Naive thymus-derived CD4-positive, alpha-beta T cell (primary cell): ENCODE measurements at regions not wholly inside any gene's neighbourhood (a gene's known extent, or its start where the extent isn't known, plus 50 kb on each side); places are given as distances from the start of the nearest gene placed in this dataset.

ENCODE experiments used
- ATAC-seq: fragments of 150-1000 bp; cut with Tn5 transposase; 2 replicates; pipeline ENCODE4 v1.10.0; 2021; ENCODE audit warnings: mild to moderate bottlenecking, moderate library complexity
- CTCF ChIA-PET: fragments of 350-600 bp; sonication (Branson Sonifier 250); formaldehyde crosslinking; loops from one replicate; lab custom pipeline; 2021; ENCODE audit warnings: antibody characterized with exemption; lab: Charles Lee
- POLR2A ChIA-PET: fragments of 350-600 bp; sonication (Branson Sonifier 250); formaldehyde crosslinking; loops from one replicate; lab custom pipeline; 2021; ENCODE audit warnings: antibody characterized with exemption, inconsistent platforms; lab: Charles Lee
- DNase-seq, 9 donors: peaks; one replicate each; pipeline versions ENCODE4 v3.0.0 to v3.0.0-alpha.2; 2020 to 2022; ENCODE audit warnings: mixed read lengths in 1 of 9
- H3K27ac ChIP-seq: one replicate; pipeline ENCODE4 v1.7.0; 2013; ENCODE audit warnings: mild to moderate bottlenecking, low read depth, low read length, moderate library complexity
- H3K27me3 ChIP-seq, 2 donors: one replicate each; pipeline ENCODE4 v1.7.0; 2013; ENCODE audit warnings: low read length in 2 of 2, mild to moderate bottlenecking in 2 of 2, moderate library complexity in 2 of 2; ENCODE audit not compliant: control insufficient read depth in 2 of 2, insufficient read depth in 2 of 2
- H3K36me3 ChIP-seq, 3 experiments: 1 replicate in 2 of 3; 2 replicates in 1 of 3; pipeline ENCODE4 v1.7.0; 2013; ENCODE audit warnings: low read length in 3 of 3, mild to moderate bottlenecking in 3 of 3, moderate library complexity in 1 of 3; ENCODE audit not compliant: insufficient read depth in 3 of 3, control insufficient read depth in 2 of 3
- H3K4me1 ChIP-seq, 2 donors: one replicate each; pipeline ENCODE4 v1.7.0; 2013; ENCODE audit warnings: low read length in 2 of 2, mild to moderate bottlenecking in 2 of 2, moderate library complexity in 1 of 2; ENCODE audit not compliant: control insufficient read depth in 2 of 2, insufficient read depth in 2 of 2
- H3K4me3 ChIP-seq: 2 replicates; pipeline ENCODE4 v1.7.0; 2013; ENCODE audit warnings: mild to moderate bottlenecking, low read length
- H3K9me3 ChIP-seq, 3 experiments: 1 replicate in 2 of 3; 2 replicates in 1 of 3; pipeline ENCODE4 v1.7.0; 2013; ENCODE audit warnings: low read length in 3 of 3; ENCODE audit not compliant: control insufficient read depth in 2 of 3
- H3K27ac Mint-ChIP-seq, 9 donors: one replicate each; pipeline ENCODE4 v1.8.0; 2020 to 2022; ENCODE audit warnings: mixed read lengths in 9 of 9, mild to moderate bottlenecking in 8 of 9, moderate library complexity in 5 of 9, inconsistent platforms in 2 of 9
- H3K27me3 Mint-ChIP-seq, 5 donors: one replicate each; pipeline ENCODE4 v1.8.0; 2021 to 2022; ENCODE audit warnings: mixed read lengths in 5 of 5, mild to moderate bottlenecking in 1 of 5
- H3K36me3 Mint-ChIP-seq, 5 donors: one replicate each; pipeline ENCODE4 v1.8.0; 2020 to 2022; ENCODE audit warnings: mixed read lengths in 5 of 5, mild to moderate bottlenecking in 3 of 5, inconsistent platforms in 1 of 5
- H3K4me1 Mint-ChIP-seq, 7 donors: one replicate each; pipeline ENCODE4 v1.8.0; 2020 to 2022; ENCODE audit warnings: mixed read lengths in 7 of 7, mild to moderate bottlenecking in 3 of 7, inconsistent platforms in 1 of 7
- H3K4me3 Mint-ChIP-seq, 10 donors: one replicate each; pipeline ENCODE4 v1.8.0; 2020 to 2022; ENCODE audit warnings: mild to moderate bottlenecking in 10 of 10, mixed read lengths in 10 of 10, moderate library complexity in 6 of 10, inconsistent platforms in 2 of 10
- H3K9me3 Mint-ChIP-seq, 11 donors: one replicate each; pipeline ENCODE4 v1.8.0; 2020 to 2022; ENCODE audit warnings: mixed read lengths in 11 of 11, mild to moderate bottlenecking in 4 of 11, inconsistent platforms in 1 of 11, moderate library complexity in 1 of 11
- intact Hi-C, 2 donors: fragments of 100-400 bp; cut with micrococcal nuclease; formaldehyde crosslinking; loops; one replicate each; pipeline ENCODE4 v1.15.1; 2023

DNA sequence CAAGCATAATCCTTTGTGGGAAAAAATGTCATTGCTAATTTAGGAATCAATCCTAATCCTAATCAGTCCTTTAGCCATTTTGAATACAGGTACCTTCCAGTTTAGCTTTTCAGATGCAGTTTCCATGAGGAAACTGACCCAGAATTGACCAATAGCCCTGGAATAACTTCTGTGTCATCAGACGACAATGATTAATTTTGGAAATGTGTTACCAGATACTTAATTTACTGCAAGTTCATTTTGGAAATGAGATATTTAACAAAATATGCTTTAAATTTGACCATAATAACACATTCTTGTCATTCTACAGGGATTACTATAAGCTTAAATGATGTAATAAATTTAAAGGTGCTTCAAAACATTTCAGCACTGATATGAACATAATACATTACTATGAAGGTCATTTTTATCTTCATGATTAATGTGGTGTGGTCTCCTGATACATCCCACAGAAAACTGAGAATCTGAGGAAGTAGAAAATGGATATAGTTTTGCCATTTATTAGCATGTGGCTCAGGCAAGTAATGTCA lies 129.8 kb upstream of the SH3BP4 start:
- Mint-ChIP-seq H3K9me3 (no peaks in the 10 kb centered on the region), H3K4me3 (no peak overlapping the region), H3K27ac (no peak overlapping the region), H3K4me1 (no peaks in the 10 kb centered on the region), H3K36me3 (no peaks in the 10 kb centered on the region), H3K27me3 (peaks cover 0 to 15% (median 6%) of the 10 kb centered on the region in 5 donors)
- H3K4me1 ChIP-seq = no peaks in the 10 kb centered on the region
- ATAC-seq (no peak), DNase-seq (no peak)
- H3K36me3 ChIP-seq = no peaks in the 10 kb centered on the region
- CTCF ChIA-PET = no interaction called here
- H3K9me3 ChIP-seq = no peaks in the 10 kb centered on the region
- POLR2A ChIA-PET = no interaction called here
- H3K4me3 ChIP-seq = no peak overlapping the region
- H3K27ac ChIP-seq = no peak overlapping the region
- intact Hi-C loops = no loop called here
- no peaks in the 10 kb centered on the region for H3K27me3 ChIP-seq

DNA sequence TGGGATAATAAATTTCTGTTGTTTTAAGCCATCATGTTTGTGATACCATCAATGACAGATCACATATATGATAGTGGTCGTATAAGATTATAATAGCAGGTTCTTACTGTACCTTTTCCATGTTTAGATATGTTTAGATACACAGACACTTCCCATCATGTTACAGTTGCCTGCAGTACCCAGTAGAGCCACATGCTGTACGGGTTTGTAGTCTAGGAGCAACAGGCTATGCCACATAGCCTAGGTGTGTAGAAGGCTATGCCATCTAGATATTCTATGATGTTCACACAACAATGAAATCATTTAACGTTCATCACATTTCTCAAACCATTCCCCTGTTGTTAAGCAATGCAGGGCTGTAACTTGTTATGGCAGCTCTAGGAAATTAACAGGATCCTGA lies 132.9 kb upstream of the SH3BP4 start:
- H3K27ac ChIP-seq = no peak overlapping the region
- no peak for DNase-seq
- intact Hi-C loops = no loop called here
- Mint-ChIP-seq H3K36me3 (no peaks in the 10 kb centered on the region), H3K27me3 (peaks cover 2 to 32% (median 18%) of the 10 kb centered on the region in 5 donors), H3K9me3 (peaks cover 0 to 3% (median 0%) of the 10 kb centered on the region in 11 donors), H3K4me3 (no peak overlapping the region), H3K4me1 (no peaks in the 10 kb centered on the region), H3K27ac (no peak overlapping the region)
- no peak for ATAC-seq
- H3K4me3 ChIP-seq = no peak overlapping the region
- no peaks in the 10 kb centered on the region for H3K36me3 ChIP-seq
- H3K4me1 ChIP-seq = no peaks in the 10 kb centered on the region
- H3K9me3 ChIP-seq = no peaks in the 10 kb centered on the region
- no peaks in the 10 kb centered on the region for H3K27me3 ChIP-seq
- ChIA-PET POLR2A (no interaction called here), CTCF (no interaction called here)

DNA sequence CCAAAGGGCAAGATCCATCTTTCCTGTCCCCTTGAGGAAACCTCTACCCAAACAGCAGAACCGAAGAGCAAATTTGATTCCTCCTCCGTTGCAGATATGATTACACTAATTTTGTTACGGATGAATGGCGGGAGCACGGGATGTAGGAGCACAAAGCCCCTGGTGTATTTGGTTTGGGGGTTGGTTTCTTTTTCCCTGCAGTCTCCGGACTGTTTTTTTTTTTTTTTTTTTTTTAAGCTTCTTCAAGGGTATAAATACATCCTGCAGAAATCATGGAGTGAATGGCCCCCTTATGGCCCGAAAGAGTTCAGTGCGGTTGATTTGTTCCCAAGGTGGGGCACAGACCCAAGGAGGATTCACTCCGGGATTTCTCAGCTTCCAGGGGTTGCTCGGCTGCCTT lies 135.3 kb upstream of the SH3BP4 start:
- Histone ChIP-seq H3K4me3 (no peak overlapping the region), H3K27ac (no peak overlapping the region), H3K27me3 (no peaks in the 10 kb centered on the region), H3K4me1 (no peaks in the 10 kb centered on the region), H3K9me3 (no peaks in the 10 kb centered on the region), H3K36me3 (no peaks in the 10 kb centered on the region)
- intact Hi-C loops = no loop called here
- Mint-ChIP-seq H3K36me3 (peaks cover 0 to 5% (median 0%) of the 10 kb centered on the region in 5 donors), H3K9me3 (peaks cover 0 to 5% (median 0%) of the 10 kb centered on the region in 11 donors), H3K4me3 (no peak overlapping the region), H3K4me1 (no peaks in the 10 kb centered on the region), H3K27ac (no peak overlapping the region), H3K27me3 (peaks cover 4 to 52% (median 31%) of the 10 kb centered on the region in 5 donors)
- DNase-seq (no peak), ATAC-seq (no peak)
- POLR2A ChIA-PET = no interaction called here
- CTCF ChIA-PET = no interaction called here

DNA sequence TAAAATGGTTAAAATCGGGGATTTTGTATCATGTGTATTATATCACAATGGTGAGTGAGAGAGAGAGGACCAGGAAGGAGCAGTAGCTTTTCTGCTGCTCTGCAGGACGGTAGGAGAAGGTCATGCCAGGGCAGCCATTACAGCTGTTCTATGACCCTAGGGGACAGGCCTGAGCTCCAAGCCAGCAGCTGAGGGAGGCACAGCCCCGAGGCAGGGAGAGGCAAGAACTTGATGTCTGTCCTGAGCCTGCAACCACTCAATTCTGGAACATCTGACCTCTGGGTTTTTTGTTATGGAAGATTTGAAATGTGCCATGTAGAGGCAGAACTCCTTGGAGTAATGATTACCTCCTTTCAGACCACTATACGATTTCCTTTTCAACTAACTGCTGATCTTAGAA lies 135.8 kb upstream of the SH3BP4 start:
- peaks cover 0 to 5% (median 0%) of the 10 kb centered on the region in 11 donors for H3K9me3 Mint-ChIP-seq
- no peak overlapping the region for H3K27ac Mint-ChIP-seq
- Histone ChIP-seq H3K9me3 (no peaks in the 10 kb centered on the region), H3K4me3 (no peak overlapping the region), H3K4me1 (no peaks in the 10 kb centered on the region), H3K27ac (no peak overlapping the region), H3K36me3 (no peaks in the 10 kb centered on the region), H3K27me3 (no peaks in the 10 kb centered on the region)
- peaks cover 4 to 54% (median 31%) of the 10 kb centered on the region in 5 donors for H3K27me3 Mint-ChIP-seq
- DNase-seq = no peak
- peaks cover 0 to 5% (median 0%) of the 10 kb centered on the region in 5 donors for H3K36me3 Mint-ChIP-seq
- intact Hi-C loops = no loop called here
- no peak for ATAC-seq
- no peaks in the 10 kb centered on the region for H3K4me1 Mint-ChIP-seq
- ChIA-PET POLR2A (no interaction called here), CTCF (no interaction called here)
- H3K4me3 Mint-ChIP-seq = no peak overlapping the region

DNA sequence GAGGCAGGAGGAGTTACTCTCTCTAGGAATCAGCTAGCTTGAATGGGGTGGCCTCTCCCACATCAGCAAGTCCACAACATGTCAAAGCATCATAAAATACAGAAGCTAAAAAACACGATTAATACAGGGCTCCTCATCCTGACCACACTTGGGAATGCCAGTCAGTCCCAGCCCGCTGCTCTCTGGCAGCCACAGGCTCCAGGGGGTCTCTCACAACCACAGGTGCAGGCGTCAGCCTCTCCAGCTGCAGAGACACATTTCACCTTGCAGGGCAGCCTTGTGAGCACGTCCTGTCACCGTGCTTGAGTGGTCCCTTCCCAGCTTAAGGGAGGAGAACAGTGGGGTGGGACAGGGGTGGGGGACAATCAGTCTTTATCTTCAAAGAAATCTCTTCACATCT lies 137.4 kb upstream of the SH3BP4 start:
- Mint-ChIP-seq H3K27ac (no peak overlapping the region), H3K27me3 (peaks cover 4 to 65% (median 41%) of the 10 kb centered on the region in 5 donors), H3K9me3 (peaks cover 0 to 7% (median 0%) of the 10 kb centered on the region in 11 donors), H3K4me1 (peaks cover 0 to 1% (median 0%) of the 10 kb centered on the region in 7 donors), H3K36me3 (peaks cover 0 to 5% (median 0%) of the 10 kb centered on the region in 5 donors), H3K4me3 (no peak overlapping the region)
- H3K4me3 ChIP-seq = no peak overlapping the region
- ChIA-PET POLR2A (no interaction called here), CTCF (no interaction called here)
- H3K36me3 ChIP-seq = no peaks in the 10 kb centered on the region
- no peaks in the 10 kb centered on the region for H3K4me1 ChIP-seq
- ATAC-seq (no peak), DNase-seq (no peak)
- intact Hi-C loops = no loop called here
- H3K27ac ChIP-seq = no peak overlapping the region
- H3K27me3 ChIP-seq = no peaks in the 10 kb centered on the region
- H3K9me3 ChIP-seq = no peaks in the 10 kb centered on the region

DNA sequence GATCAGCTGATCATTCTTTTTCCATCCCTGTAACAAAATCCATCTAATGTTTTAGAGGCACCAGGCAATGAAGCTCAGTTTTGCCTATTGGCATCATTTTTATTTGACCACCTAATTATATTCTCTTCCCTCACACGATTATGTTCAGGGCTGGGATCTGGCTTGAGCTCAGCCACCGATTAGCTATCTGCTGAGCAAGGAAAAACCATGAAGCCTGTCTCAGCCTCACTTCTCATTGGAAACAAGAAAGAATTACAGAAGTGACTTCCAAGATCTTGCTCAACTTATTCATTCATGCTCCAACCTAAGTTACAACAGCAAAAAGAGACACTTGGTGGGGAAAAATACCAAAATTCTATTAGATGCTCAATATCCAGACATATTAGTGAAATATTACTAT lies 139.0 kb upstream of the SH3BP4 start:
- DNase-seq (no peak), ATAC-seq (no peak)
- H3K27me3 Mint-ChIP-seq = peaks cover 4 to 65% (median 46%) of the 10 kb centered on the region in 5 donors
- no peaks in the 10 kb centered on the region for H3K27me3 ChIP-seq
- intact Hi-C loops = no loop called here
- H3K9me3 ChIP-seq = no peaks in the 10 kb centered on the region
- no peak overlapping the region for H3K27ac Mint-ChIP-seq
- peaks cover 0 to 5% (median 0%) of the 10 kb centered on the region in 5 donors for H3K36me3 Mint-ChIP-seq
- H3K36me3 ChIP-seq = no peaks in the 10 kb centered on the region
- no peak overlapping the region for H3K4me3 Mint-ChIP-seq
- POLR2A ChIA-PET = no interaction called here
- peaks cover 0 to 7% (median 0%) of the 10 kb centered on the region in 11 donors for H3K9me3 Mint-ChIP-seq
- H3K4me1 Mint-ChIP-seq = peaks cover 0 to 1% (median 0%) of the 10 kb centered on the region in 7 donors
- no peak overlapping the region for H3K4me3 ChIP-seq
- H3K4me1 ChIP-seq = no peaks in the 10 kb centered on the region
- no peak overlapping the region for H3K27ac ChIP-seq
- CTCF ChIA-PET = no interaction called here

DNA sequence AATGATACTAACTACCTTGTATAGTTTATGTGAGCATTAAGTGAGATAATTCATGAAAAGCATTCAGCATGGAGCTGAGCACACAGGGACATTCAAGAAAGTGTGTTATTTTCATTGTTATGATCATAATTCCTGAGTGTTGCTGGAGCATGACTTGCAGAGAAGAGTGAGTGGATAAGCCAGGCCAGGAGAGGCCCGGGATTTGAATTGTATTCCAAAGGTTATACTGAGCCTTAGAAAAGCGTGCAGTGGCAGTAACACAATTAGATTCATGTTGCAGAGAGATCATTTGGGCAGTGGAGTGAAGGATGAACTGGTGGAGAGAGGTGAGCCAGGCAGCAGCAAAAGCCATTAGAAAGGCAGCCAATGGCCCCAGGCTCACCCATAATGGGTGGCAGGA lies 142.9 kb upstream of the SH3BP4 start:
- H3K4me3 Mint-ChIP-seq = no peak overlapping the region
- intact Hi-C loops = no loop called here
- Histone ChIP-seq H3K36me3 (no peaks in the 10 kb centered on the region), H3K4me1 (no peaks in the 10 kb centered on the region), H3K4me3 (no peak overlapping the region), H3K27me3 (no peaks in the 10 kb centered on the region), H3K9me3 (no peaks in the 10 kb centered on the region), H3K27ac (no peak overlapping the region)
- H3K9me3 Mint-ChIP-seq = peaks cover 0 to 7% (median 3%) of the 10 kb centered on the region in 11 donors
- H3K27ac Mint-ChIP-seq = no peak overlapping the region
- POLR2A ChIA-PET = no interaction called here
- H3K27me3 Mint-ChIP-seq = peaks cover 6 to 50% (median 34%) of the 10 kb centered on the region in 5 donors
- H3K4me1 Mint-ChIP-seq = peaks cover 0 to 1% (median 0%) of the 10 kb centered on the region in 7 donors
- no peak for ATAC-seq
- DNase-seq = no peak
- CTCF ChIA-PET = no interaction called here
- peaks cover 0 to 5% (median 0%) of the 10 kb centered on the region in 5 donors for H3K36me3 Mint-ChIP-seq
